Ishikawa (cell line): ENCODE measurements at regions not wholly inside any gene's neighbourhood (a gene's known extent, or its start where the extent isn't known, plus 50 kb on each side); places are given as distances from the start of the nearest gene placed in this dataset.

Experiments used
- CEBPB ChIP-seq: IDR thresholded peaks from 2 replicates; pipeline ENCODE4 v1.6.1; 2012
- CREB1 ChIP-seq: IDR thresholded peaks from 2 replicates; pipeline ENCODE4 v1.6.1; 2012; ENCODE audit warnings: low read depth
- EGR1 ChIP-seq: IDR thresholded peaks from 2 replicates; pipeline ENCODE4 v1.6.1; 2012
- EP300 ChIP-seq: IDR thresholded peaks from 2 replicates; pipeline ENCODE4 v1.6.1; 2012; ENCODE audit warnings: borderline replicate concordance
- FOXM1 ChIP-seq: IDR thresholded peaks from 2 replicates; pipeline ENCODE4 v1.6.1; 2012; ENCODE audit warnings: low read depth, borderline replicate concordance
- NFIC ChIP-seq: IDR thresholded peaks from 2 replicates; pipeline ENCODE4 v1.6.1; 2012
- RAD21 ChIP-seq: IDR thresholded peaks from 2 replicates; pipeline ENCODE4 v1.6.1; 2012; ENCODE audit warnings: low read depth
- TAF1 ChIP-seq: IDR thresholded peaks from 2 replicates; pipeline ENCODE4 v1.6.1; 2012; ENCODE audit warnings: low read depth, mild to moderate bottlenecking
- TCF12 ChIP-seq: IDR thresholded peaks from 2 replicates; pipeline ENCODE4 v1.6.1; 2012; ENCODE audit warnings: low read depth
- TEAD4 ChIP-seq: IDR thresholded peaks from 2 replicates; pipeline ENCODE4 v1.6.1; 2012
- YY1 ChIP-seq: IDR thresholded peaks from 2 replicates; pipeline ENCODE4 v1.6.1; 2012; ENCODE audit warnings: low read depth
- ZBTB7A ChIP-seq: IDR thresholded peaks from 2 replicates; pipeline ENCODE4 v1.6.1; 2012; ENCODE audit warnings: low read depth
- TF ChIP-seq, protein P1 (sequence below): IDR thresholded peaks from 2 replicates; pipeline ENCODE4 v1.6.1; 2012
- TF ChIP-seq, protein P2 (sequence below): IDR thresholded peaks from 2 replicates; pipeline ENCODE4 v1.6.1; 2012; ENCODE audit warnings: low read depth, mild to moderate bottlenecking
- TF ChIP-seq, protein P3 (sequence below): IDR thresholded peaks from 2 replicates; pipeline ENCODE4 v1.6.1; 2012

DNA sequence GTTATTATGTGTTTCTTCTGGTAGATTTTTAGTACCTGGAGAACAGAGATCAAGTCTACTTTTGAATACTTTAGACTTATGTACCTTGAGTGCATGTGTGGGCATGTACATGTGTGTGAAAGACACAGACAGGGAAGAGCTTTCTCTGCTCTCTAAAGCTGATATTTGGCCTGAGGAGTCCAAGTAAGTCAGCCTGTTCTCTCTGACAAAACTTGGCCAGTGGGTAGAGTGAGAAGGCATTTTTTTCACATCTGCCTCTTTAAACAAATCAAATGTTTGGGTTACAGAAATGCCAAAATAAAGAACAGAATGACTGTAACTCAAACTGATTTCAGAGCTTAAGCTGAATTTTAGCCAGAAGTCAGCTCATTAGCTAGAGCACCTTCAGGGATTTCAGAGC lies 309.7 kb upstream of the DYNLRB2 start:
- TF ChIP-seq TAF1 (no peak), ZBTB7A (no peak), EP300 (no peak), EGR1 (no peak), NFIC (no peak), CREB1 (no peak)
- TF ChIP-seq, protein P1, sequence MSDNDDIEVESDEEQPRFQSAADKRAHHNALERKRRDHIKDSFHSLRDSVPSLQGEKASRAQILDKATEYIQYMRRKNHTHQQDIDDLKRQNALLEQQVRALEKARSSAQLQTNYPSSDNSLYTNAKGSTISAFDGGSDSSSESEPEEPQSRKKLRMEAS: no peak
- TF ChIP-seq, protein P2, sequence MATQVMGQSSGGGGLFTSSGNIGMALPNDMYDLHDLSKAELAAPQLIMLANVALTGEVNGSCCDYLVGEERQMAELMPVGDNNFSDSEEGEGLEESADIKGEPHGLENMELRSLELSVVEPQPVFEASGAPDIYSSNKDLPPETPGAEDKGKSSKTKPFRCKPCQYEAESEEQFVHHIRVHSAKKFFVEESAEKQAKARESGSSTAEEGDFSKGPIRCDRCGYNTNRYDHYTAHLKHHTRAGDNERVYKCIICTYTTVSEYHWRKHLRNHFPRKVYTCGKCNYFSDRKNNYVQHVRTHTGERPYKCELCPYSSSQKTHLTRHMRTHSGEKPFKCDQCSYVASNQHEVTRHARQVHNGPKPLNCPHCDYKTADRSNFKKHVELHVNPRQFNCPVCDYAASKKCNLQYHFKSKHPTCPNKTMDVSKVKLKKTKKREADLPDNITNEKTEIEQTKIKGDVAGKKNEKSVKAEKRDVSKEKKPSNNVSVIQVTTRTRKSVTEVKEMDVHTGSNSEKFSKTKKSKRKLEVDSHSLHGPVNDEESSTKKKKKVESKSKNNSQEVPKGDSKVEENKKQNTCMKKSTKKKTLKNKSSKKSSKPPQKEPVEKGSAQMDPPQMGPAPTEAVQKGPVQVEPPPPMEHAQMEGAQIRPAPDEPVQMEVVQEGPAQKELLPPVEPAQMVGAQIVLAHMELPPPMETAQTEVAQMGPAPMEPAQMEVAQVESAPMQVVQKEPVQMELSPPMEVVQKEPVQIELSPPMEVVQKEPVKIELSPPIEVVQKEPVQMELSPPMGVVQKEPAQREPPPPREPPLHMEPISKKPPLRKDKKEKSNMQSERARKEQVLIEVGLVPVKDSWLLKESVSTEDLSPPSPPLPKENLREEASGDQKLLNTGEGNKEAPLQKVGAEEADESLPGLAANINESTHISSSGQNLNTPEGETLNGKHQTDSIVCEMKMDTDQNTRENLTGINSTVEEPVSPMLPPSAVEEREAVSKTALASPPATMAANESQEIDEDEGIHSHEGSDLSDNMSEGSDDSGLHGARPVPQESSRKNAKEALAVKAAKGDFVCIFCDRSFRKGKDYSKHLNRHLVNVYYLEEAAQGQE: no peak

- TF ChIP-seq ZBTB7A (no peak), EGR1 (no peak), YY1 (no peak), RAD21 (no peak), TAF1 (no peak), EP300 (no peak), CEBPB (no peak), NFIC (no peak), TCF12 (no peak), FOXM1 (no peak), CREB1 (no peak), TEAD4 (no peak)
- TF ChIP-seq, protein P2: no peak
- TF ChIP-seq, protein P3, sequence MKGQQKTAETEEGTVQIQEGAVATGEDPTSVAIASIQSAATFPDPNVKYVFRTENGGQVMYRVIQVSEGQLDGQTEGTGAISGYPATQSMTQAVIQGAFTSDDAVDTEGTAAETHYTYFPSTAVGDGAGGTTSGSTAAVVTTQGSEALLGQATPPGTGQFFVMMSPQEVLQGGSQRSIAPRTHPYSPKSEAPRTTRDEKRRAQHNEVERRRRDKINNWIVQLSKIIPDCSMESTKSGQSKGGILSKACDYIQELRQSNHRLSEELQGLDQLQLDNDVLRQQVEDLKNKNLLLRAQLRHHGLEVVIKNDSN: no peak
- TF ChIP-seq, protein P1: no peak
Observed at GRCh38 chr16:80230328-80231120, 310.3 kb upstream of the DYNLRB2 start.

DNA sequence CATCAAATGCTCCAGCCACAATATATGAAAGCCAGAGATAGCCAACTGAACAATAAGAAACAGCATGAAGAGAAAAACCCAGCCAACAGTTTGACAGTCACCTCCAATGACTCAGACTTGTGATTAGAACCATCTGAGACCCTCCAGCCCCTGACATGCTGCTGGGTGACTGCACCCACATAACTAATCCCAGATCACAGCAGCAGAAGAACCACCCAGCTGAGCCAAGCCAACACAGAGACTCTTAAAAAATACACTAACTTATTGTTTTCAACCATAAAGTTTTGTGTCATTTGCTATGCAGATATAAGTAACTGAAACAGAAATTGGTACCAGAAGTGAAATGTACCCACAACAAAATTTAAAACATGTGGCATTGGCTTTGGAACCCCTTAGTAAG lies 314.3 kb upstream of the DYNLRB2 start:
- TF ChIP-seq TAF1 (no peak), FOXM1 (no peak), EGR1 (no peak), YY1 (no peak), RAD21 (no peak), TCF12 (no peak), NFIC (no peak), TEAD4 (no peak), ZBTB7A (no peak), CREB1 (no peak), CEBPB (no peak), EP300 (no peak)
- TF ChIP-seq, protein P1: no peak
- TF ChIP-seq, protein P2: no peak
- TF ChIP-seq, protein P3: no peak

- TF ChIP-seq TCF12 (no peak), TAF1 (no peak), TEAD4 (no peak), ZBTB7A (no peak), CEBPB (no peak), NFIC (no peak), YY1 (no peak), CREB1 (no peak), RAD21 (no peak), EP300 (no peak), FOXM1 (no peak)
- TF ChIP-seq, protein P1: no peak
- TF ChIP-seq, protein P2: no peak
Observed at GRCh38 chr16:80210787-80211186, 330.0 kb upstream of the DYNLRB2 start.
